PC-3 (cell line): ENCODE measurements at regions not wholly inside any gene's neighbourhood (a gene's known extent, or its start where the extent isn't known, plus 50 kb on each side); places are given as distances from the start of the nearest gene placed in this dataset.

ENCODE experiments used
- EZH2 ChIP-seq: fragments of 300-600 bp; sonication (generic); IDR thresholded peaks from one replicate; pipeline ENCODE4 v1.6.1; 2017; ENCODE audit warnings: antibody characterized with exemption, mild to moderate bottlenecking, low read length; ENCODE audit not compliant: unreplicated experiment
- EZH2phosphoT487 ChIP-seq: fragments of 300-600 bp; sonication (generic); IDR thresholded peaks from 2 replicates; pipeline ENCODE4 v1.6.1; 2018; ENCODE audit warnings: mild to moderate bottlenecking, antibody characterized with exemption, low read length, borderline replicate concordance
- TF ChIP-seq, protein P1 (sequence below): fragments of 300-600 bp; sonication (generic); conservative IDR thresholded peaks from 2 replicates; pipeline ENCODE4 v1.5.1; 2017; ENCODE audit warnings: antibody characterized with exemption, low read depth, mild to moderate bottlenecking, low read length

DNA sequence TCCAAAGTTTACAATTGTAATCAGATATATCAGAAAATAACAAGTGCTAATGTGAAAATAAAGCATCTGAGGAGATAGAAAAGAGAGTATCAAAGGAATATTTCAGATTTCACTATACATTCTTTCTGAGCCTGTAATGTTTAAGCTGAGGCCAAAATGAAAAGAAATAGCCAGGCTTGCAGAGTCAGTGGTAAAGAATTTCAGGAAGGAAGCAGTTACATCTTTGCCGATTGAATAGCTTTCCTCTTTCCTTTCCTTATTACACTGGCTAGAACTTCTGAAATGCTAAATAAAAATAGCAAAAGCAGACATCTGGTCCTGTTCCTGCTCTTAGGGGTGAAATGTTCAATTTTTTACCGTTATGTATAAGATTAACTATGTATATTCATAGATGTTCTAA is 1441.6 kb upstream of the PCDH7 start:
- TF ChIP-seq EZH2: no peak
- TF ChIP-seq, protein P1, sequence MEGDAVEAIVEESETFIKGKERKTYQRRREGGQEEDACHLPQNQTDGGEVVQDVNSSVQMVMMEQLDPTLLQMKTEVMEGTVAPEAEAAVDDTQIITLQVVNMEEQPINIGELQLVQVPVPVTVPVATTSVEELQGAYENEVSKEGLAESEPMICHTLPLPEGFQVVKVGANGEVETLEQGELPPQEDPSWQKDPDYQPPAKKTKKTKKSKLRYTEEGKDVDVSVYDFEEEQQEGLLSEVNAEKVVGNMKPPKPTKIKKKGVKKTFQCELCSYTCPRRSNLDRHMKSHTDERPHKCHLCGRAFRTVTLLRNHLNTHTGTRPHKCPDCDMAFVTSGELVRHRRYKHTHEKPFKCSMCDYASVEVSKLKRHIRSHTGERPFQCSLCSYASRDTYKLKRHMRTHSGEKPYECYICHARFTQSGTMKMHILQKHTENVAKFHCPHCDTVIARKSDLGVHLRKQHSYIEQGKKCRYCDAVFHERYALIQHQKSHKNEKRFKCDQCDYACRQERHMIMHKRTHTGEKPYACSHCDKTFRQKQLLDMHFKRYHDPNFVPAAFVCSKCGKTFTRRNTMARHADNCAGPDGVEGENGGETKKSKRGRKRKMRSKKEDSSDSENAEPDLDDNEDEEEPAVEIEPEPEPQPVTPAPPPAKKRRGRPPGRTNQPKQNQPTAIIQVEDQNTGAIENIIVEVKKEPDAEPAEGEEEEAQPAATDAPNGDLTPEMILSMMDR: no peak
- no peak for TF ChIP-seq EZH2phosphoT487
